PFSK-1 (cell line): ENCODE measurements at regions not wholly inside any gene's neighbourhood (a gene's known extent, or its start where the extent isn't known, plus 50 kb on each side); places are given as distances from the start of the nearest gene placed in this dataset.

Experiments used
- FOXP2 ChIP-seq: optimal IDR thresholded peaks from 2 replicates; pipeline ENCODE3; 2011; ENCODE audit warnings: borderline replicate concordance, control low read depth, inconsistent platforms; ENCODE audit not compliant: insufficient read depth; ENCODE audit errors: extremely low read length, extremely low read depth
- POLR2AphosphoS5 ChIP-seq: IDR thresholded peaks from 2 replicates; pipeline ENCODE4 v1.6.1; 2012; ENCODE audit warnings: low read depth, mild to moderate bottlenecking, control low read depth, low read length, moderate library complexity
- TAF1 ChIP-seq: IDR thresholded peaks from 2 replicates; pipeline ENCODE4 v1.6.1; 2012; ENCODE audit warnings: low read length, control low read depth, borderline replicate concordance; ENCODE audit not compliant: insufficient read depth
- TF ChIP-seq, protein P1 (sequence below), 2 experiments: IDR thresholded peaks; 2 replicates each; pipeline versions ENCODE4 v1.6.1 to v1.8.0; 2011 to 2012; ENCODE audit warnings: low read depth in 2 of 2, low read length in 2 of 2, control low read depth in 1 of 2, inconsistent platforms in 1 of 2, mild to moderate bottlenecking in 1 of 2, moderate library complexity in 1 of 2; ENCODE audit not compliant: insufficient read depth in 1 of 2

DNA sequence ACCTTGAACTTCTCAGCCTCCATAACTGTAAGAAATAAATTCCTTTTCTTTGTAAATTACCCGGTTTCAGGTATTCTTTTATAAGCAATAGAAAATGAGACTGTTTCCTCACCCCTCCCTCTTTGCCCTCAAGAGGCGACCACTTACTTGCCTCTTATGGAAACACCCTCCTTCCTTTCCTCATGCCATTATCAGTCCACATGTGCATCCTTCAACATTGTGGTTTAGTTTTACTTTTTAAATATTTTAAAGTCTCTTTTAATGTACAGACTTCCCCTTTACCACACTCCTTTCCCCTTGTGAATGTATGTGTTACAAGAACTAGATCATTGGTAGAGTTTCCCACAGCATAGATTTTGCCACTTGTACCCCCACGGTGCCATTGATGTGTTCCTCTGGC is 202.4 kb upstream of the SIX2 start:
- TF ChIP-seq POLR2AphosphoS5 (no peak), TAF1 (no peak), FOXP2 (no peak)
- TF ChIP-seq, protein P1, sequence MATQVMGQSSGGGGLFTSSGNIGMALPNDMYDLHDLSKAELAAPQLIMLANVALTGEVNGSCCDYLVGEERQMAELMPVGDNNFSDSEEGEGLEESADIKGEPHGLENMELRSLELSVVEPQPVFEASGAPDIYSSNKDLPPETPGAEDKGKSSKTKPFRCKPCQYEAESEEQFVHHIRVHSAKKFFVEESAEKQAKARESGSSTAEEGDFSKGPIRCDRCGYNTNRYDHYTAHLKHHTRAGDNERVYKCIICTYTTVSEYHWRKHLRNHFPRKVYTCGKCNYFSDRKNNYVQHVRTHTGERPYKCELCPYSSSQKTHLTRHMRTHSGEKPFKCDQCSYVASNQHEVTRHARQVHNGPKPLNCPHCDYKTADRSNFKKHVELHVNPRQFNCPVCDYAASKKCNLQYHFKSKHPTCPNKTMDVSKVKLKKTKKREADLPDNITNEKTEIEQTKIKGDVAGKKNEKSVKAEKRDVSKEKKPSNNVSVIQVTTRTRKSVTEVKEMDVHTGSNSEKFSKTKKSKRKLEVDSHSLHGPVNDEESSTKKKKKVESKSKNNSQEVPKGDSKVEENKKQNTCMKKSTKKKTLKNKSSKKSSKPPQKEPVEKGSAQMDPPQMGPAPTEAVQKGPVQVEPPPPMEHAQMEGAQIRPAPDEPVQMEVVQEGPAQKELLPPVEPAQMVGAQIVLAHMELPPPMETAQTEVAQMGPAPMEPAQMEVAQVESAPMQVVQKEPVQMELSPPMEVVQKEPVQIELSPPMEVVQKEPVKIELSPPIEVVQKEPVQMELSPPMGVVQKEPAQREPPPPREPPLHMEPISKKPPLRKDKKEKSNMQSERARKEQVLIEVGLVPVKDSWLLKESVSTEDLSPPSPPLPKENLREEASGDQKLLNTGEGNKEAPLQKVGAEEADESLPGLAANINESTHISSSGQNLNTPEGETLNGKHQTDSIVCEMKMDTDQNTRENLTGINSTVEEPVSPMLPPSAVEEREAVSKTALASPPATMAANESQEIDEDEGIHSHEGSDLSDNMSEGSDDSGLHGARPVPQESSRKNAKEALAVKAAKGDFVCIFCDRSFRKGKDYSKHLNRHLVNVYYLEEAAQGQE (IDR thresholded peaks at IDR 0.05; ENCODE audit: insufficient read depth in 1 of 2, low read depth in 2 of 2, low read length in 2 of 2), result no peak
